Osteoblast (primary cell): ENCODE measurements at regions not wholly inside any gene's neighbourhood (a gene's known extent, or its start where the extent isn't known, plus 50 kb on each side); places are given as distances from the start of the nearest gene placed in this dataset.
A peak's percentile ranks its signal among the peaks of the same experiment; 100 is the strongest.

Experiments
- DNase-seq: peaks from one replicate; pipeline ENCODE4 v3.0.0; 2011; ENCODE audit warnings: low spot score, mixed read lengths; ENCODE audit not compliant: insufficient read length; ENCODE audit errors: missing footprints
- H2AFZ ChIP-seq: 2 replicates; pipeline ENCODE4 v1.6.0; 2011; ENCODE audit warnings: mild to moderate bottlenecking, low read length
- H3K27ac ChIP-seq: 2 replicates; pipeline ENCODE4 v1.5.1; 2011; ENCODE audit warnings: mild to moderate bottlenecking, low read depth, low read length, moderate library complexity
- H3K27me3 ChIP-seq: 2 replicates; pipeline ENCODE4 v1.6.0; 2012; ENCODE audit warnings: mild to moderate bottlenecking, control low read depth, inconsistent platforms, low read length, moderate library complexity; ENCODE audit not compliant: insufficient read depth
- H3K36me3 ChIP-seq: 2 replicates; pipeline ENCODE4 v1.5.1; 2011; ENCODE audit warnings: mild to moderate bottlenecking, low read length, control low read depth, moderate library complexity; ENCODE audit not compliant: insufficient read depth
- H3K4me1 ChIP-seq: 2 replicates; pipeline ENCODE4 v1.5.1; 2011; ENCODE audit warnings: mild to moderate bottlenecking, low read length, control low read depth, moderate library complexity; ENCODE audit not compliant: insufficient read depth
- H3K4me2 ChIP-seq: 2 replicates; pipeline ENCODE4 v1.6.0; 2011; ENCODE audit warnings: mild to moderate bottlenecking, low read length; ENCODE audit not compliant: insufficient read depth
- H3K4me3 ChIP-seq: fragments of 200-600 bp; sonication (generic); 3 replicates; pipeline ENCODE4 v1.5.1; 2012; ENCODE audit warnings: mild to moderate bottlenecking, low read length, inconsistent platforms; ENCODE audit not compliant: insufficient read depth
- H3K79me2 ChIP-seq: 2 replicates; pipeline ENCODE4 v1.6.0; 2012; ENCODE audit warnings: mild to moderate bottlenecking, low read length, control low read depth, inconsistent platforms; ENCODE audit not compliant: insufficient read depth
- H3K9me3 ChIP-seq: 2 replicates; pipeline ENCODE4 v1.5.1; 2011; ENCODE audit warnings: low read depth, low read length, control low read depth
- H4K20me1 ChIP-seq: 2 replicates; pipeline ENCODE4 v1.6.0; 2012; ENCODE audit warnings: mild to moderate bottlenecking, low read length, control low read depth; ENCODE audit not compliant: insufficient read depth
- CTCF ChIP-seq: IDR thresholded peaks from 2 replicates; pipeline ENCODE4 v1.5.1; 2011; ENCODE audit warnings: mild to moderate bottlenecking, low read depth, low read length, moderate library complexity; ENCODE audit errors: extremely low read depth

GRCh38 chr9:115169003-115169402 is 51.0 kb upstream of the TNC start:
- Histone ChIP-seq H3K27ac (no peak overlapping the region), H3K79me2 (no peaks in the 10 kb centered on the region), H3K4me3 (no peak overlapping the region), H3K9me3 (no peaks in the 10 kb centered on the region), H2AFZ (no peak overlapping the region), H4K20me1 (no peaks in the 10 kb centered on the region), H3K36me3 (no peaks in the 10 kb centered on the region), H3K27me3 (no peaks in the 10 kb centered on the region), H3K4me1 (peaks cover 27% of the 10 kb centered on the region), H3K4me2 (no peak overlapping the region)
- DNase-seq: no peak
- no peak for TF ChIP-seq CTCF

GRCh38 chr9:115170358-115171073 is 52.6 kb upstream of the TNC start:
- Histone ChIP-seq H3K4me3 (no peak overlapping the region), H3K27me3 (no peaks in the 10 kb centered on the region), H3K36me3 (no peaks in the 10 kb centered on the region), H3K79me2 (no peaks in the 10 kb centered on the region), H2AFZ (peak overlapping the region; percentile 43), H3K4me2 (no peak overlapping the region), H3K9me3 (no peaks in the 10 kb centered on the region), H3K4me1 (peaks cover 18% of the 10 kb centered on the region), H3K27ac (no peak overlapping the region), H4K20me1 (no peaks in the 10 kb centered on the region)
- DNase-seq: peak; percentile 49
- no peak for TF ChIP-seq CTCF

- no peak overlapping the region for H3K4me3 ChIP-seq
- no peak for DNase-seq
- no peak overlapping the region for H2AFZ ChIP-seq
- H3K9me3 ChIP-seq: no peaks in the 10 kb centered on the region
- no peaks in the 10 kb centered on the region for H3K36me3 ChIP-seq
- no peaks in the 10 kb centered on the region for H3K79me2 ChIP-seq
- H3K4me2 ChIP-seq: no peak overlapping the region
- no peak overlapping the region for H3K27ac ChIP-seq
- peaks cover 15% of the 10 kb centered on the region for H3K4me1 ChIP-seq
- H4K20me1 ChIP-seq: no peaks in the 10 kb centered on the region
- H3K27me3 ChIP-seq: no peaks in the 10 kb centered on the region
- TF ChIP-seq CTCF: no peak
Measured at GRCh38 chr9:115171921-115172388, 54.0 kb upstream of the TNC start.

GRCh38 chr9:115182264-115182663 is 64.3 kb upstream of the TNC start:
- Histone ChIP-seq H3K4me1 (no peaks in the 10 kb centered on the region), H3K27ac (no peak overlapping the region), H3K9me3 (no peaks in the 10 kb centered on the region), H3K4me2 (no peak overlapping the region), H3K4me3 (no peak overlapping the region), H2AFZ (no peak overlapping the region), H3K27me3 (no peaks in the 10 kb centered on the region), H3K79me2 (no peaks in the 10 kb centered on the region), H4K20me1 (no peaks in the 10 kb centered on the region), H3K36me3 (no peaks in the 10 kb centered on the region)
- DNase-seq: no peak
- TF ChIP-seq CTCF: no peak
